ENCODE measurements at regions not wholly inside any gene's neighbourhood (a gene's known extent, or its start where the extent isn't known, plus 50 kb on each side); places are given as distances from the start of the nearest gene placed in this dataset.

GRCh38 chr2:8328217-8328616, 353.6 kb upstream of the ID2 start:
- no peak for TF ChIP-seq JUND (IDR thresholded peaks at IDR 0.05; ENCODE audit: borderline replicate concordance, low read depth, low read length)
- TF ChIP-seq JUND (tag; IDR thresholded peaks at IDR 0.05; ENCODE audit: borderline replicate concordance, low read depth, low read length), result no peak
- no peak for TF ChIP-seq POLR2A (conservative IDR thresholded peaks at IDR 0.05)
- TF ChIP-seq ZC3H4 (CRISPR knock-in tag; IDR thresholded peaks at IDR 0.05; ENCODE audit: borderline replicate concordance), result no peak
- TF ChIP-seq NFYB (IDR thresholded peaks at IDR 0.05; ENCODE audit: extremely low read depth, insufficient read length), result no peak
- no peak for TF ChIP-seq CTCF (IDR thresholded peaks at IDR 0.05 in 2 of 3, conservative IDR thresholded peaks at IDR 0.05 in 1 of 3; ENCODE audit: insufficient read depth in 2 of 3, low read depth in 1 of 3, low read length in 3 of 3)
- no peak for TF ChIP-seq XRCC5 (IDR thresholded peaks at IDR 0.05; ENCODE audit: low read depth, low read length)
- no peak for TF ChIP-seq MEIS2 (IDR thresholded peaks at IDR 0.05; ENCODE audit: partially characterized antibody)
- no peak for TF ChIP-seq GTF3C2 (IDR thresholded peaks at IDR 0.05; ENCODE audit: borderline replicate concordance, extremely low read depth, insufficient read length)
- no peak for TF ChIP-seq MYC (IDR thresholded peaks at IDR 0.05; ENCODE audit: low read depth, low read length)
- TF ChIP-seq MYC (CRISPR knock-in tag; IDR thresholded peaks at IDR 0.05; ENCODE audit: borderline replicate concordance, low read depth), result no peak
- no peak for TF ChIP-seq RB1 (IDR thresholded peaks at IDR 0.05; ENCODE audit: low read depth)
- TF ChIP-seq FOXP1 (CRISPR knock-in tag; IDR thresholded peaks at IDR 0.05), result no peak
- no peak for TF ChIP-seq SETDB1 (IDR thresholded peaks at IDR 0.05; ENCODE audit: low read length)
- no peak for TF ChIP-seq EP300 (IDR thresholded peaks at IDR 0.05; ENCODE audit: low read length)
- no peak for TF ChIP-seq HDAC6 (IDR thresholded peaks at IDR 0.05; ENCODE audit: low read depth, low read length)

All from K562 (cell line).